ENCODE measurements at regions not wholly inside any gene's neighbourhood (a gene's known extent, or its start where the extent isn't known, plus 50 kb on each side); places are given as distances from the start of the nearest gene placed in this dataset.

DNA sequence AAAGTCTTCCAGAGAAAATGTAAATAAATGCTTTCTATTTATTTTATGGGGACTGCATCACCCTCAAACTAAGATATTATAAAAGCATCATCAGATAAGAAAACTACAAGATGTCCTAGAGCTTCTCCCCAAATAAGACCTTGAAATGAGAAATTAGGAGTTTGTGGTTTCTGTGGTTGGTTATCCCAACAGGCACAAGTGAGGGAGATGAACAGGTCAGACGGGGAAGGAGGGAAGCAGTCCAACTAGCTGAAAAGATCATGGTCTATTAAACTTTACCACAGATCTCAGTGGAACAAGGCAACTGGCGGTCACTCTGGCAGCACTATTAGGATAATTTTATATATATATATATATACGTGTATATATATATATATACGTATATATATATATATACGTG is 319.3 kb upstream of the GRID2 start:
- H3K27ac Mint-ChIP-seq, result no peak overlapping the region
- no peaks in the 10 kb centered on the region for H3K9me3 Mint-ChIP-seq
- no peaks in the 10 kb centered on the region for H3K27me3 Mint-ChIP-seq
- intact Hi-C loops (cut with micrococcal nuclease), result no loop called here
- POLR2A ChIA-PET, result no interaction called here
- CTCF ChIA-PET, result no interaction called here
- no peaks in the 10 kb centered on the region for H3K4me1 Mint-ChIP-seq
- H3K4me3 Mint-ChIP-seq, result no peak overlapping the region
- DNase-seq (no peak), ATAC-seq (ENCODE audit: low read depth) (no peak)
- H3K36me3 Mint-ChIP-seq (ENCODE audit: low read depth), result no peaks in the 10 kb centered on the region
- TF ChIP-seq, protein P1, sequence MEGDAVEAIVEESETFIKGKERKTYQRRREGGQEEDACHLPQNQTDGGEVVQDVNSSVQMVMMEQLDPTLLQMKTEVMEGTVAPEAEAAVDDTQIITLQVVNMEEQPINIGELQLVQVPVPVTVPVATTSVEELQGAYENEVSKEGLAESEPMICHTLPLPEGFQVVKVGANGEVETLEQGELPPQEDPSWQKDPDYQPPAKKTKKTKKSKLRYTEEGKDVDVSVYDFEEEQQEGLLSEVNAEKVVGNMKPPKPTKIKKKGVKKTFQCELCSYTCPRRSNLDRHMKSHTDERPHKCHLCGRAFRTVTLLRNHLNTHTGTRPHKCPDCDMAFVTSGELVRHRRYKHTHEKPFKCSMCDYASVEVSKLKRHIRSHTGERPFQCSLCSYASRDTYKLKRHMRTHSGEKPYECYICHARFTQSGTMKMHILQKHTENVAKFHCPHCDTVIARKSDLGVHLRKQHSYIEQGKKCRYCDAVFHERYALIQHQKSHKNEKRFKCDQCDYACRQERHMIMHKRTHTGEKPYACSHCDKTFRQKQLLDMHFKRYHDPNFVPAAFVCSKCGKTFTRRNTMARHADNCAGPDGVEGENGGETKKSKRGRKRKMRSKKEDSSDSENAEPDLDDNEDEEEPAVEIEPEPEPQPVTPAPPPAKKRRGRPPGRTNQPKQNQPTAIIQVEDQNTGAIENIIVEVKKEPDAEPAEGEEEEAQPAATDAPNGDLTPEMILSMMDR (IDR thresholded peaks at IDR 0.05), result no peak

DNA sequence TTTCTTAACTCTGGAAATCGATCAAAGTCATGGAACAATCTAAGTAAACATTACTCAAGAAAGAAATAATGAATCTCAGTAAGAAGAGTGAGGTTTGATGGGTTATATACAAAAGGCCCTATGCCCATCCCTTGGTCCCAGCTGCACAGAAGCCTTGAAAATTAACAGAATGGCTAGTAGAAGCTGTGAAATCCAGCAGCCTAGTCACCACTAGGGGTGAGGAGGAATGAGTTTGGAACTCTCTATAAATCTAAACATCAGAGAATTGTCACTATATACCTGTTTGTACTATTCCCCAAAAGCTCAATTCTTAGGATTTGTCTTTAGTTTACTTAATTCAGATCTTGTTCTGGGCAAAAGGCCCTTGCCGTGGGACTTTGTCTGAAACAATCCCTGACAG is 313.9 kb upstream of the GRID2 start:
- POLR2A ChIA-PET, result no interaction called here
- DNase-seq, result no peak
- TF ChIP-seq, protein P1 (IDR thresholded peaks at IDR 0.05), result no peak
- no peaks in the 10 kb centered on the region for H3K4me1 Mint-ChIP-seq
- no peak for ATAC-seq (ENCODE audit: low read depth)
- peaks cover 5% of the 10 kb centered on the region for H3K9me3 Mint-ChIP-seq
- H3K36me3 Mint-ChIP-seq (ENCODE audit: low read depth), result no peaks in the 10 kb centered on the region
- H3K27ac Mint-ChIP-seq, result no peak overlapping the region
- no peaks in the 10 kb centered on the region for H3K27me3 Mint-ChIP-seq
- intact Hi-C loops (cut with micrococcal nuclease), result no loop called here
- no peak overlapping the region for H3K4me3 Mint-ChIP-seq
- CTCF ChIA-PET, result no interaction called here

DNA sequence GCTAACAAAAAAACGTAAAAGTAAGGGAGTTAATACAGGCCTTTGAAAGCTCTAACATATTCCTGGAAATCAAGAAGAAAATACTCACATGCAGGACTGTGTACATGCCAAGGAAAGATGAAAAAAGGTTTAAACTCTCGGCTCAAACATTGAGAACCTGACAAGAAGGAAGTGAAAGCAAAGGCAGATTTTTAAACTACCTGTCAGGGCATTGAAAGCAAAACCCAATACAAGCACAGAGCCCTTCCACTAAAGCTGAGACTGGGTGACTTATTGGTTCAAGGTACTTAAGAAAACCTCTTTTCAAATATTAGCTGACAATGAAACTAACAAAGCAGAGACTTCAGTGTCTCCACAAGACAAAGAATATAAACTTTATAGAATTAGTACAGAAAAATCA is 313.0 kb upstream of the GRID2 start:
- Mint-ChIP-seq H3K36me3 (ENCODE audit: low read depth) (no peaks in the 10 kb centered on the region), H3K27me3 (no peaks in the 10 kb centered on the region), H3K27ac (no peak overlapping the region), H3K9me3 (peaks cover 5% of the 10 kb centered on the region), H3K4me3 (no peak overlapping the region), H3K4me1 (no peaks in the 10 kb centered on the region)
- TF ChIP-seq, protein P1 (IDR thresholded peaks at IDR 0.05), result no peak
- DNase-seq, result no peak
- no peak for ATAC-seq (ENCODE audit: low read depth)
- CTCF ChIA-PET, result no interaction called here
- POLR2A ChIA-PET, result no interaction called here
- intact Hi-C loops (cut with micrococcal nuclease), result no loop called here

DNA sequence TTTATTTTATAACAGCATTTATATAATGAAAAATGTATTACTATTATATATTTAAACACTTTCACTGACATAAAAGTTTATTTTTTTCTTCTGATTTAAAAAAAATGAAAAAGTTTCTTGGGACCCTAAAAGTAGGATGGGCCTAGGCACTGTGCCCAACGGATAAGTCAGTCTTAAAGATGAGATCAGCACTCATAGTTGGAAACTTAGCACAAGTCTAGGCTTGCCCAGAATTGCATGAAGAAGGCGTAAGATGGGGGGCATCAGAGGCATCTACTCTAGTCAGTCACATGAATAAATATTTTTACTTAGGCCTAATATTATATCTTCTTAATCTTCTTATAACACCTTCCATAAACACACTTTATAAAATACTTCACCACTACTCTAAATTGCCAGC is 306.7 kb upstream of the GRID2 start:
- ATAC-seq (ENCODE audit: low read depth) (no peak), DNase-seq (no peak)
- POLR2A ChIA-PET, result no interaction called here
- H3K27ac Mint-ChIP-seq, result no peak overlapping the region
- CTCF ChIA-PET, result no interaction called here
- no peaks in the 10 kb centered on the region for H3K27me3 Mint-ChIP-seq
- TF ChIP-seq, protein P1 (IDR thresholded peaks at IDR 0.05), result no peak
- H3K36me3 Mint-ChIP-seq (ENCODE audit: low read depth), result no peaks in the 10 kb centered on the region
- intact Hi-C loops (cut with micrococcal nuclease), result no loop called here
- H3K4me1 Mint-ChIP-seq, result no peaks in the 10 kb centered on the region
- peaks cover 2% of the 10 kb centered on the region for H3K9me3 Mint-ChIP-seq
- no peak overlapping the region for H3K4me3 Mint-ChIP-seq

DNA sequence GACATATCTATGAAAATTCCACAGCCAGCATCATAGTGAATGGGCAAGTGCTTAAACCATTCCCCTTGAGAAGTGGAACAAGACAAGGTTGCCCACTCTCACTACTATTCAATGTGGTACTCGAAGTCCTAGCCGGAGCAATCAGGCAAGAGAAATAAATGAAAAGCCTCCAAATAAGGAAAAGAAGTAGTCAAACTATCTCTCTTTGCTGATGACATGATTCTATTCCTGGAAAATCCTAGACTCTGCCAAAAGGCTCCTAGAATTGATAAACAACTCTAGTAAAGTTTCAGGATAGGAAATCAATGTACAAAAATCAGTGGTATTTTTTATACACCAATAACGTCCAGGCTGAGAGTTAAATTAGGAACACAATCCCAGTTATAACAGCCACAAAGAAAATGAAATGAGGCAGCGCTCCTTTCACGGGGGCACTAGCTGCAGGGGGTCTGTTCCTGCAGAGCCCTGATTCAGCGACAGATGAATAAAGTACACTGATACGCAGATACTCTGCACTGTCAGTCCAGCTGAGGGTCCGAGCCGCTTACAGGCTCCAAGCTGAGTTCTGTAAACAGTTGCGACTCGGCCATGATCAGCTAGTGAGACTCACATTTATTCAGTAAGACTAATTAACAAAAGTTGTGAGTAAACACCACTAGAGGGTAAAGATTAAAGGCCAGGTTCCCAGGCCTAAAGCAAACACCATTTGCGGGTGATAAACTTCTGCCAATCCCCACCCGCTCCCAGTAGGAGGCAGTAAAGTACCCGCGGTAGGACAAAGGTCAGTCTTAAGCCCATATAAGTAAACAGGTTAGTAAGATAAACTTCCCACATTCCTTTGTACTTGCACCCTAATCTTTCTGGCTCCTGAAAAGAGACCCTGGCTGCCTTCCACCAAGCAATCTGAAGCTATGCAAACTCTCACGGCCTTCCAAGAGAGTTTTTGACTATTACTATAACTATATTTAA is 290.6 kb upstream of the GRID2 start:
- CTCF ChIA-PET, result no interaction called here
- DNase-seq, result no peak
- TF ChIP-seq, protein P1 (IDR thresholded peaks at IDR 0.05), result no peak
- no peak overlapping the region for H3K27ac Mint-ChIP-seq
- no peak for ATAC-seq (ENCODE audit: low read depth)
- POLR2A ChIA-PET, result no interaction called here
- intact Hi-C loops (cut with micrococcal nuclease), result no loop called here
- no peaks in the 10 kb centered on the region for H3K36me3 Mint-ChIP-seq (ENCODE audit: low read depth)
- no peak overlapping the region for H3K4me3 Mint-ChIP-seq
- peaks cover 3% of the 10 kb centered on the region for H3K9me3 Mint-ChIP-seq
- no peaks in the 10 kb centered on the region for H3K4me1 Mint-ChIP-seq
- H3K27me3 Mint-ChIP-seq, result no peaks in the 10 kb centered on the region
